ELR (cell line): ENCODE measurements at regions not wholly inside any gene's neighbourhood (a gene's known extent, or its start where the extent isn't known, plus 50 kb on each side); places are given as distances from the start of the nearest gene placed in this dataset.

Experiments
- DNase-seq: peaks from one replicate; pipeline ENCODE4 v3.0.0-alpha.2; 2015; ENCODE audit warnings: low read depth

GRCh38 chr3:55413236-55413635, 73.9 kb downstream of the WNT5A start:
- DNase-seq, result no peak

- no peak for DNase-seq
Observed at GRCh38 chr3:55412545-55412944, 74.6 kb downstream of the WNT5A start.

- peak; percentile 47 for DNase-seq
Observed at GRCh38 chr3:55409806-55410205, 77.3 kb downstream of the WNT5A start.

- peak; percentile 24 for DNase-seq
Observed at GRCh38 chr3:55408193-55408826, 78.8 kb downstream of the WNT5A start.

DNA sequence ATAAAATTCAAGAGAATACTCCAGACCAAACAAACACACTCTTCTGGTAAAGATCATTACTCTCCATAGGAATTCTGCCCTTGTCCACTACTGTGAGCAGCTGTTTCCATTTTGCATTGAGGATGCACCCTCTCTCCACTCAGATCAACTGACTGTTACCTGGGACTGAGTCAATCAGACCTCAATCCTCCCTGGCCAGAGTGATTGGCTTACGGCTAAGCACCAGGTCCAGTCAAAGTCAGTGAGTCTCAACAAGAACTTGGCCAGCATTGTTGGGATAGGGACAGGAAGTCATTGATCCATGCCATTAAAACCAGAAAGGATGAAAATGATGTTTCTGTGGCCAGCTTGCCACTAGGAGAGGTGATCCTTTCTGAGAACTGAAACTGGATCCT, 79.7 kb downstream of the WNT5A start:
- DNase-seq, result peak; percentile 19

- DNase-seq, result peak; percentile 82
Observed at GRCh38 chr3:55406696-55407425, 80.2 kb downstream of the WNT5A start.

DNA sequence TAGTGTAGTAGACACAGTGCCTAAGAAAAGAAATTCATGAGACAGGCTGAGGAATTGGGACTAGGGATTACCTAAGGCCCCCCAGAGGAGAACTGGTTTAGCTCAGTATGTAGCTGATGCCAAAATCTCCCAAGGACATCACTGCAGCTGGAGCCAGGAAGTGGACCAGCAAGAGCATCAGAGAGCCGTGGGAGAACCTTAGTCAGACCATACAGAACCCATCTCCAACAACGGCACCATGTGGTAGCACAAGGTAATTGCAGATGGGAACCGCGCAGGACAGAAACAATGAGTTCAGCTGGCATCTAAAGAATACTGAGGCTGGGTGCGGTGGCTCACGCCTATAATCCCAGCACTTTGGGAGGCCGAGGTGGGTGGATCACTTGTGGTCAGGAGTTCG, 81.7 kb downstream of the WNT5A start:
- DNase-seq, result peak; percentile 50

DNA sequence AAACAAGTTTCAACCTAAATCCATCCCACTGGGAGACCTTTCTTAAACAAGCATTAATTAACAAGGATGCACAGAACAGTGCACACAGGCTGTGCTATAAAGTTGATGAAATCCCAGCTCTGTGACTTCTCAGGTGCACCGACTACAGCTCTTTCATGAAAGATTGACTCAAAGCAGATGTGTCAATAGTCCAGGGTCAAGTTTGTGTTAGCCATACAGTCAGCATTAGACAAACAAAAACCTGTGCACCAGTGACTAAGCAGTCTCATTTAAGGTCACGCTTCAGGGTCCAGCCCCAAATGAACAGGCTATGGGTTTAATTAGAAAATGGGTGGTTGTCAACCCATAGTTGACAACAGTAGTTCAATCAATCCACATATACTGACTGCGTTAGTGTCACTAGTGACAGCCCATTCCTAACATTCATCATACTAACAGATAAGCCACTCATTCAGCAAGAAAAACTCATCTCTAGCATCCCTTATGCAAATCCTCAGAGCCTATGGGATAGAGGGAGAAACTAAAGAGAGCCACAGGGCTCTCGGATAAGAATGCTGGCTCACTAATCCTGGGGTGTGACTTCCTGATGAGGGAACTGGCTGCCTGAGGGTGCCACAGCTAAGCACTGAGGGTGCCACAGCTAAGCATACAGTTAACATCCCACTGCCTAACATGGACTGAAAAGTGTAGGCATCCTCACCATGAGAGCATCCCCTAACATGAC, 84.1 kb downstream of the WNT5A start:
- DNase-seq, result peak; percentile 35

- no peak for DNase-seq
Observed at GRCh38 chr3:55380561-55380960, 106.5 kb downstream of the WNT5A start.

DNA sequence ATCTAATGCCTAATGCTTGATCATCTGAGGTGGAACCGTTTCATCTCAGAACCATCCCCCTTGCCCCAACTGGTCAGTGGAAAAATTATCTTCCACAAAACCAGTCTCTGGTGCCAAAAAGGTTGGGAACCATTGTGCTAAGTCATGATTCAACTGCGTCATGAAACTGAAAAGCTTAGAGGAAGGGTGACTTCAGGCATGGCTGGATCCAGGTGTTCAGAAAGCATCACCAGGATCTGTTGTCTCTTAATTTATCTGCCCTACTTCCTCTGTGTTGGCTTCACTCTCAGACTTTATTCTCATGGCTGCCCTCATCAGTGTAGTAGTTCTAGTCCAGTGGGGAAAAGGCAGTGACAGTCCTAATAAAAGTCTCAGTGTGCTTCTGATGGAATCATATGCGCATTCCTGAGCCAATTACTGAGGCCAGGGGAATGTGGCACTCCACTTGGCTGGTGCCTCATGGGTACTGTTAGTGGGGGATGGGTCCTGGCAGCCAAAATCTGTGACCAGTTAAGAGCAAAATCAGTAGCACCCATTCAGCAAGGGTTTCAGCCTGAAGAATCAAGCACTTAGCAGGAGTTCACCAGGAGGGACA, 110.3 kb downstream of the WNT5A start:
- DNase-seq, result no peak

- no peak for DNase-seq
Observed at GRCh38 chr3:55373423-55373822, 113.7 kb downstream of the WNT5A start.

- no peak for DNase-seq
Observed at GRCh38 chr3:55370272-55370671, 116.8 kb downstream of the WNT5A start.

- no peak for DNase-seq
Observed at GRCh38 chr3:55369141-55369847, 117.8 kb downstream of the WNT5A start.

DNA sequence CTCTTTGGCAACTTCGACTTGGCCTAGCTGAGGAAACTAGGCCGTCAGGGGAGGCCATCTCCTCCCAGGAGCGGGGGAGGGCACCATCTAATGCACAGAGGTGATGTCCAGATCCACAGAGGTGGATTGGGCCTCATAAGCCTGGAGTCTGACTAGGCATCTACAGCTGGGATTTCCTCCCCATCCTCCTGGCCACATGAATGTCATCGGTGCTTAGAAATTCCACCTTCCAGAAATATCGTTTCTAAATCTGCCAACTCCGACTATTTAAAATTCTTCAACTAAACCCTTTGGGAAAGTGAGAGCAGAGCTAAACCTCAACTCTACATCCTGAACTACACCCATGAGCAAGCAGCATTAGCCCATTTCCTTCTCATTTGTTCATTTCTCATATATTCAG, 118.7 kb downstream of the WNT5A start:
- no peak for DNase-seq

GRCh38 chr3:55367384-55367783, 119.7 kb downstream of the WNT5A start:
- no peak for DNase-seq

DNA sequence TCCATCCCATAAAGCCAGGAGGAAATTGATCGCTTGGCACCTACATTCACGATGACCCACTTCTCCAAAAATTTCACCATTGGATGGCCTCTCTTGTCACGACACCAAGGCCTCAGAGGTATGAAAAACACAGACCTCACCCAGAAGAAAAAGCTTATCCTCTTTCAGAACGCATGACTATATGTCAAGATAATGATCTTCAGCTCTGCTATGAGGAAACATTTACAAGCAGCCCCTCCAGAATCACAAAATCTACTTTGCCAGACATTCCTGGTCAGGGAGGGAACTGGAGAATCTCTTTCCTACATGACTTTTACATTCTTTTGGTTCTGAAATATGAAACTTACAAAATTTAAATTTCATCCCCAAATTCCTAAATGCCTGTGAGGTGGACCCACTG, 122.7 kb downstream of the WNT5A start:
- no peak for DNase-seq

DNA sequence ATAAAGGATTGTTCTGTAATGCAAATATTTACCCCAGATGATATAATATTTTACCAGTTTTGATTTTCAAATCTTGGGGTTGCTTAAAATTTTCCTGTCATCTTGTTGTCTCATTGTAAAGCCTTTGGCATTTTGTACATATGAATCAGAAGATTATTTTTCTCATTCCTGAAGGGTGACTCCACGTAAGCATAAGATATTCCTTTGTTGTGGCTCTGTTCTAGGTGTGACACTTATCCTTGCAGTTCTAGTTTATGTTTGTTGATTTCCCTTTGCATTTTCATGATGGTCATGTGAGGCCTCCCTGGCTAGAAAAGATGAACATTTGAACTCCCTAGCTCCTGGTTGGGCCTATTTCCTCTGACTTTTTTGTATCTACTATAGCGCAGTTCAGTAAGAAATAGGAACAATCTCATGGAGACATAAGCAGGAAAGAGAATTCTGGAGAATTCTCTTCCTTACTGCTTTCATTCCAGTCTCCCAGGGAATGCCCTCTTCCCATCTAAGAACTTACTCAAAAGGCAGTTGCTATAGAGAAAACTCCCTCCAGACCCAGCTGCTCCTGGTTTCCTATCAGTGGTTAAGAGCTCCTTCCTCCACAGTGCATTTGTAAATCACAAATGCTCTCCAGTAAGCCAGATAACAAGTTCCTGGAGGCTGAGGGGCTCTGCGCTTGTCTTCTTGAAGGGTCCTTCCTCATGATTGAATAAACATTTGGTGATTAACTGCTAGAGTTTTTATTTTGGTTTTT, 124.7 kb downstream of the WNT5A start:
- DNase-seq, result peak; percentile 86

DNA sequence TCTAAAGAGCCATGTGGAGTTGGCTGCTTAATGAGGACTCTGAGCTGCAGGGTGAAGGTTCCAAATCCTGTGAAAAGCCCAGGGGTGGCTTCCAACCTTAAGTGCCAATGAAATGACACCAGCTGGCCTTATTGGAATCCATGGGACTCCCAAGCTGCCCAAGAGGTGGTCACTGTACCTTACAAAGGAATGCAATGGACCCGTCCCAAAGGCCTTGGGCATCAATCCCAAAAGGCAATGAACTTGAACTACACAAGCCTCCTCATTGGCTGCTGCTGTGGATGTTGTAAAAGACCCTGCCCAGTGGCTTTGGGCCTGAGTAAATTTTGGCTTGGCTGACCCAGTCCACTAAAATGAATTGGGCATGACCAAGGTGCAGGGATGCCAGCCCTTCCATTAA, 129.3 kb downstream of the WNT5A start:
- no peak for DNase-seq

DNA sequence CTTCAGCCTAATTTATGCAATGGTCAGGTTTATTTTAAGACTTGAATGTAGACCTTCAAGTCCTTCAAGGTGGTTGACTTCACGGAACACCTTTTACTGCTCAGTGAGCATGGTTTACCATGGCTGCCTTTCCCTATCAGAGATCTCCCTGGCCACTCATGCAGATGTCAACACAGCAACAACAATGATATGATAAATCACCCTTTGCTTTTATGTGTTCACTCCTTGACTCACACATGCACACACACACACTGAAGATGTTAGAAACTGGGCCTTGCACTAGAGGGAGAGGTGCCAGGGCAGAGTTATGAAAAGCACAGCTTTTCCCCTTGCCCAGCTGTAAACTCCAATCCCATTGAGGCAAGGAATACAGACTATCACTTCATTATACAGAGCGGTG, 134.4 kb downstream of the WNT5A start:
- DNase-seq, result no peak

DNA sequence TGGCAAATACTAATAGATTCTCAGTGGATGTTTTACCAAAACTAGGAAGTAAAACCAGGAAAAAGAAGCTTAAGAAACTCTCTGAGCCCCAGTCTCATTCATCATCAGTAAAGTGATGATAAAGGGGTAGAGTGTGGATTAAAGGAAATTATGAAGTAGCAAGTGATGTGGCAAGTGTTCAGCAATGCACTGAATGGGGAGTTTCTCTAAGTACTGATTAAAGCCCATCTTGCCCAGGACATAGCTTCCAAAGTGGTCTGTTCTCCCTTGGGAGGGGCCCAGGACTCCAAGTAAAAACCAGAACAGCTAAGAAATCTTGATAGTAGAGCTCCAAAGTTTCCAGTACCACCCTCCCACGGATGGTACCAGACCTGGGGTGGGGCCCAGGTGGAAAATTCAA, 137.3 kb downstream of the WNT5A start:
- DNase-seq, result no peak
